PC-3 (cell line): ENCODE measurements at regions not wholly inside any gene's neighbourhood (a gene's known extent, or its start where the extent isn't known, plus 50 kb on each side); places are given as distances from the start of the nearest gene placed in this dataset.

Experiments used
- ATAC-seq: fragments of 200-7000 bp; cut with Tn5 transposase; 2 replicates; pipeline ENCODE4 v1.9.1; 2020; ENCODE audit warnings: mild to moderate bottlenecking, moderate library complexity
- BruUV-seq: library from RNA; stranded (reverse); fragments of 400-500 nt; replicated peaks from 2 replicates; lab custom pipeline; 2021; lab: Mats Ljungman, UMichigan
- CTCF ChIA-PET: fragments of 300-600 bp; sonication (Branson Sonifier 250); formaldehyde crosslinking; loops from one replicate; lab custom pipeline; 2022; ENCODE audit warnings: antibody characterized with exemption; lab: Charles Lee
- POLR2A ChIA-PET: fragments of 300-600 bp; sonication (Branson Sonifier 250); formaldehyde crosslinking; loops from one replicate; lab custom pipeline; 2022; ENCODE audit warnings: antibody characterized with exemption; ENCODE audit not compliant: unreplicated experiment; lab: Charles Lee
- DNase-seq: peaks from one replicate; pipeline ENCODE4 v3.0.0-alpha.2; 2015
- H2AFZ ChIP-seq: fragments of 300-600 bp; sonication (generic); 2 replicates; pipeline ENCODE4 v1.6.0; 2016; ENCODE audit warnings: antibody characterized with exemption, low read length
- H3F3A ChIP-seq: fragments of 300-600 bp; sonication (generic); one replicate; pipeline ENCODE4 v1.6.0; 2017; ENCODE audit warnings: antibody characterized with exemption, low read length, control low read depth, mild to moderate bottlenecking; ENCODE audit not compliant: unreplicated experiment
- H3K27ac ChIP-seq: fragments of 300-600 bp; sonication (generic); 2 replicates; pipeline ENCODE4 v1.5.1; 2016; ENCODE audit warnings: mild to moderate bottlenecking, low read length
- H3K27me3 ChIP-seq: fragments of 300-600 bp; sonication (generic); 2 replicates; pipeline ENCODE4 v1.6.1; 2016; ENCODE audit warnings: low read length, mixed read lengths
- H3K36me3 ChIP-seq: fragments of 300-600 bp; sonication (generic); 2 replicates; pipeline ENCODE4 v1.6.1; 2016; ENCODE audit warnings: low read depth, mixed run types, low read length, mixed read lengths
- H3K4me1 ChIP-seq: fragments of 300-600 bp; sonication (generic); 2 replicates; pipeline ENCODE4 v1.5.1; 2016; ENCODE audit warnings: low read length; ENCODE audit not compliant: insufficient read depth
- H3K4me2 ChIP-seq: fragments of 300-600 bp; sonication (generic); 2 replicates; pipeline ENCODE4 v1.6.0; 2016; ENCODE audit warnings: low read length
- H3K4me3 ChIP-seq: fragments of 300-600 bp; sonication (generic); 2 replicates; pipeline ENCODE4 v1.5.1; 2016; ENCODE audit warnings: mild to moderate bottlenecking, low read length, mixed read lengths
- H3K79me2 ChIP-seq: fragments of 300-600 bp; sonication (generic); 2 replicates; pipeline ENCODE4 v1.6.1; 2017; ENCODE audit warnings: low read length, mixed read lengths
- H3K9ac ChIP-seq: fragments of 300-600 bp; sonication (generic); 2 replicates; pipeline ENCODE4 v1.6.0; 2016; ENCODE audit warnings: mild to moderate bottlenecking, low read length
- H3K9me2 ChIP-seq: fragments of 300-600 bp; sonication (generic); replicated peaks from 2 replicates; pipeline ENCODE4 v1.6.1; 2016; ENCODE audit warnings: mixed run types, low read length, mixed read lengths
- H3K9me3 ChIP-seq: fragments of 300-600 bp; sonication (generic); 2 replicates; pipeline ENCODE4 v1.6.1; 2016; ENCODE audit warnings: low read length, mixed read lengths
- H4K20me1 ChIP-seq: fragments of 300-600 bp; sonication (generic); 2 replicates; pipeline ENCODE4 v1.6.1; 2016; ENCODE audit warnings: low read length, mixed read lengths
- CTCF ChIP-seq: fragments of 300-600 bp; sonication (generic); conservative IDR thresholded peaks from 2 replicates; pipeline ENCODE4 v1.5.1; 2017; ENCODE audit warnings: antibody characterized with exemption, low read depth, mild to moderate bottlenecking, low read length
- EZH2 ChIP-seq: fragments of 300-600 bp; sonication (generic); IDR thresholded peaks from one replicate; pipeline ENCODE4 v1.6.1; 2017; ENCODE audit warnings: antibody characterized with exemption, mild to moderate bottlenecking, low read length; ENCODE audit not compliant: unreplicated experiment
- EZH2phosphoT487 ChIP-seq: fragments of 300-600 bp; sonication (generic); IDR thresholded peaks from 2 replicates; pipeline ENCODE4 v1.6.1; 2018; ENCODE audit warnings: mild to moderate bottlenecking, antibody characterized with exemption, low read length, borderline replicate concordance
- intact Hi-C: fragments of 100-400 bp; cut with micrococcal nuclease; formaldehyde crosslinking; loops from 2 replicates; pipeline ENCODE4 v1.9.0; 2023

DNA sequence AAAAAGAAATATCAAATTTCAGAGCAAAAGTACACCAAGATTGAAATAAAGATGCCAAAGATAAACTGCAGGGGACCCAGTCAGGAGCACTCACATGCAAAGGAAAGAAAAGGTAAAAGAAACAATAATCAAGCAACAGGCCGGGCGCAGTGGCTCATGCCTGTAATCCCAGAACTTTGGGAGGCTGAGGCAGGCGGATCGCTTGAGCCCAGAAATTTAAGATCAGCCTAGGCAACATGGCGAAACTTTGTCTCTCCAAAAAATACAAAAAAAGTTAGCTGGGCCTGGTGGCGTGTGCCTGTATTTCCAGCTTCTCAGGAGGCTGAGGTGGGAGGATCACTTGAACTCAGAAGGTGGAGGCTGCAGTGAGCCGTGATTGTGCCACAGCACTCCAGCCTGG is 107.6 kb upstream of the SMURF2 start:
- ATAC-seq (no peak), DNase-seq (no peak)
- ChIA-PET CTCF (interaction anchor here (0.7 kb wide), 1 partner anchor 46 kb away, joined by 3 read pairs; no protein-coding TSS in a partner anchor), POLR2A (no interaction called here)
- Histone ChIP-seq H3K79me2 (peaks cover 75% of the 10 kb centered on the region), H3K9me2 (no peaks in the 10 kb centered on the region), H3K9me3 (no peaks in the 10 kb centered on the region), H2AFZ (no peak overlapping the region), H3K27ac (no peak overlapping the region), H3K9ac (no peak overlapping the region), H3K4me1 (peaks cover 27% of the 10 kb centered on the region), H3K27me3 (no peaks in the 10 kb centered on the region), H3K4me2 (no peak overlapping the region), H3F3A (no peaks in the 10 kb centered on the region), H3K4me3 (no peak overlapping the region), H3K36me3 (peaks cover 2% of the 10 kb centered on the region; the same call in 1 of the 2 replicates), H4K20me1 (no peaks in the 10 kb centered on the region)
- TF ChIP-seq CTCF: no peak
- TF ChIP-seq EZH2: no peak
- no peak for TF ChIP-seq EZH2phosphoT487
- intact Hi-C loops: no loop called here
- no TSS peak for BruUV-seq

- H3F3A ChIP-seq: no peaks in the 10 kb centered on the region
- H3K79me2 ChIP-seq: peaks cover 67% of the 10 kb centered on the region
- no peaks in the 10 kb centered on the region for H3K9me3 ChIP-seq
- DNase-seq: no peak
- no peaks in the 10 kb centered on the region; the same call in 1 of the 2 replicates for H4K20me1 ChIP-seq
- H3K9me2 ChIP-seq: no peaks in the 10 kb centered on the region
- no peaks in the 10 kb centered on the region for H3K27me3 ChIP-seq
- peaks cover 11% of the 10 kb centered on the region; the same call in 1 of the 2 replicates for H3K36me3 ChIP-seq
- POLR2A ChIA-PET: no interaction called here
- H2AFZ ChIP-seq: no peak overlapping the region
- H3K4me3 ChIP-seq: no peak overlapping the region
- peak; percentile 31 for ATAC-seq
- no peak overlapping the region for H3K9ac ChIP-seq
- CTCF ChIA-PET: interaction anchor here (0.6 kb wide), 1 partner anchor 164 kb away, joined by 3 read pairs; no protein-coding TSS in a partner anchor
- H3K27ac ChIP-seq: no peak overlapping the region
- no peak for TF ChIP-seq EZH2phosphoT487
- no peak for TF ChIP-seq CTCF
- no peak for TF ChIP-seq EZH2
- peaks cover 15% of the 10 kb centered on the region for H3K4me1 ChIP-seq
- no peak overlapping the region for H3K4me2 ChIP-seq
- BruUV-seq: no TSS peak
- intact Hi-C loops: no loop called here
Measured at GRCh38 chr17:64767269-64767997, 105.3 kb upstream of the SMURF2 start.
